ENCODE measurements at regions not wholly inside any gene's neighbourhood (a gene's known extent, or its start where the extent isn't known, plus 50 kb on each side); places are given as distances from the start of the nearest gene placed in this dataset.
A peak's percentile ranks its signal among the peaks of the same experiment; 100 is the strongest.
"Not testable (repeated sequence)": the region's sequence is repeated elsewhere in the genome, so short reads cannot be mapped to it uniquely, and the experiment has no call there.

GRCh38 chr2:226327830-226328229, 471.8 kb downstream of the IRS1 start:
- DNase-seq, result no peak

GRCh38 chr2:226325526-226325925, 474.1 kb downstream of the IRS1 start:
- no peak for DNase-seq

GRCh38 chr2:226320076-226320948, 479.3 kb downstream of the IRS1 start:
- peak; percentile 9 for DNase-seq

DNA sequence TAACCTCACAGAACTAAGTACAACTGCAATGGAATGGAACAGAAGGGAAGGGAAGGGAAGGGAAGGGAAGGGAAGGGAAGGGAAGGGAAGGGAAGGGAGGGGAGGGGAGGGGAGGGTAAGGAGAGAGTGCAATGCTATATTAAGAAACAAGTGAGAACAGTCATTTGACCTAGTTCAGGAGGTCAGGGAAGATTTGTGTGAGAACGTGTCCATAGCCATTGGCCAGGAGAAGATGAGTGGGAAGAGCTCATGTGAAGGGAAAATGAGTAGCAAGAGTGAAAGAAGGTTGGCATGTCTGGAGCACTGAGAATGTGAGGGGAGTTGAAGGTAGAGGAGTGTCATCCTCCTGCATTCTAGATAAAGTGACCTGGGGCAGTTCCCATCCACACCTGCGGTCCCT, 481.6 kb downstream of the IRS1 start:
- DNase-seq, result no peak

- no peak for DNase-seq
Observed at GRCh38 chr2:226313060-226313459, 486.6 kb downstream of the IRS1 start.

DNA sequence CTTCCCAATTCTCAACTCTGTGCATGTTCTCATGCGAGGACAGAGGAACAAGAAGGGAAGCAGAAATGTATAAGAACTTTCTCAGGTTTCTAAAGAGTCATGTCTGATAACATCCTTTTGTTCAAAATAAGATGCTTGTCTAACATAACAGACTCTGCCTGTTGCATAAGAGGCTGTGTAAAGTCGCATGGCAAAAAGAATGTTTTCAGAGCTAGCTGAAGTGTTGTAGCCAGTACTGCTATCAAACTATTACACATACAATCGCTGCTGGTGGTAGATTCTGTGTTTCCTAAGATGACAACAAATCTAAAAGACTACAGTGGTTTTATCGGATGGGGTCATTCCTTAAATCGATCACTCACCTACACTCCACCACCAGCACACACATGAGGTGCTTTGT, 487.5 kb downstream of the IRS1 start:
- DNase-seq, result no peak

GRCh38 chr2:226310146-226310545, 489.5 kb downstream of the IRS1 start:
- DNase-seq, result peak; percentile 12

DNA sequence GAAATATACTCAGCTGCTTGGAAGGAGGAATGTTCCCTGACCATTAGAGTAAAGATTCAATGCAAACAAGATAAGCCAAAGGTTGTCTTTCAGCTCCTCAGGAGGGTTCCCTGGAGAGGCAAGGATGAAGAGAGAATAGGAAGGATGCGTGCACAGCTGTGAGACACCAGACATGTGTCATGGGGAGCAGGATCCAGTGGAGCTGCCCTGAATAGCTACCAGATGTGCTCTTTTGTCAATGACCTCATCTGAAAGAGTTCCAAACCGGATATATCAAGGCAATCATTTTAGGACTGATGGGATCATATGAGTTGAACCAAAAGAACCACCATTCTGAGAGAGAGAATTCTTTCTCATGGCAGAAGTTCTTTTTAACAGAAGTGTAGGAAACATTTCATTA, 490.6 kb downstream of the IRS1 start:
- DNase-seq, result peak; percentile 72

- DNase-seq, result no peak
Observed at GRCh38 chr2:226308323-226308680, 491.3 kb downstream of the IRS1 start.

GRCh38 chr2:226307487-226308322, 491.9 kb downstream of the IRS1 start:
- DNase-seq, result no peak

DNA sequence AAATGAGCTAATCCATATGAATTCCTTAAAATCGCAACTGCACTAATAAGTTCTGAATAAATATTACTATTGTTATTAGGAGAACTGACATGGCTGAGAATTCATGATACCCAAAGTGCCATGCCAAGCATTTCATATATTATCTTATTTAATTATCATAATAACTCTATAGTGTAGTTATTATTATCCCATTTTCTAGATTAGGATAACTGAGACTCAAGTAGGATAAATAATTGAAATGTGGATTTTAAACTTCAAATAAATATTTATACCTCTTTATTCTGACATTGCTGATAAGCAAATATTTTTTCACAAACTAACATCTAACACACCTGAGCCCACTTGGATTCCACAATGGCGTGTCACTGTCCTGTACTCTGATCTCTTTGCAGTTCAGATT, 492.7 kb downstream of the IRS1 start:
- no peak for DNase-seq

DNA sequence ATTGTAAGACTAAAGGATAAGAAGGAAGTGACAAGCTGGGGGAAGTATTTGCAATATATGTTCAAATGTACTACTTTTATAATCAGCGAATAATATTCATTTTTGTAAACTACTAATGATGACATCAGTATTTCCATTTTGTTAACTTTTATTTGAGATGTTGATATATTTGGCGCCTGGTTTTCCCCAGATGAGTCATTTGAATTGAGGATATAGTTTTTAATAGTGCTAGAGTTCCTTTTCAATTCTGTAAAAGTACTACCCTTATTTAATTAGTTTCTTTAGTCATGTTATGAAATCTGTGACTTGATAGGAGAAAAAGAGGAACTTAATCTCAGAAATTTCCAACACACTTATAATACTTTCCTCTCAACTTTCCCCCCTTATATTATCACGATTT, 495.3 kb downstream of the IRS1 start:
- DNase-seq, result no peak

GRCh38 chr2:226303707-226304106, 495.9 kb downstream of the IRS1 start:
- no peak for DNase-seq

DNA sequence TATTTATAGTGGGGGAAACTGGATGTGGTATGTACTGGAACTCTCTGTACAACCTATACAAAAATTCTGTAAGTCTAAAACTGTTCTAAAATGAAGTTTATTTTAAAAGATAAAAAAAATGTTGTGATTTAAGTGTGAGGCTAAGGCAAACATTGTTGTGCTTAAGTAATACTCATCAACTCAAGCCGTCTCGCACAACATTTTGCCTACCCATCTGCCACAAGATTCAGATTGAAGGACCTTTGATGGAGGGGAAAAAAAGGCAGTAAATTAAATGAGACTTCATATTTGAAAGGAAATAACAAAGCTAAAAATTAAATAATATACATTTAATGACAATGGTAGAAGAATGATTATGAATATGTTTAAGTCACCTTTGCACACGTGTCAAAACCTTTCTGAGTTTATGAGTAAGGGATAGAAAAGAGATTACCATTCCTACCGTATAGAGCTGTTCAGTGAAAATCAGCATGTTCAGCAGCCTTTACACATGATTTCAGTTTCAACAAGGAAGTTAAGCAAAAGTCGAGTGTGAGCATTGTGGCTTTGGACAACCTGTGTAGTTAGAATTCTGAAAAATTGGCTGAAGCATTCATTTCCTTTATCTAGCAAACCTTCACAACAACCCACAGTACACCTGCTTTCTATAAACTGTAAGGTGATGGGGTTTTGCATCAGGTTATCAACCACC, 499.3 kb downstream of the IRS1 start:
- no peak for DNase-seq

DNA sequence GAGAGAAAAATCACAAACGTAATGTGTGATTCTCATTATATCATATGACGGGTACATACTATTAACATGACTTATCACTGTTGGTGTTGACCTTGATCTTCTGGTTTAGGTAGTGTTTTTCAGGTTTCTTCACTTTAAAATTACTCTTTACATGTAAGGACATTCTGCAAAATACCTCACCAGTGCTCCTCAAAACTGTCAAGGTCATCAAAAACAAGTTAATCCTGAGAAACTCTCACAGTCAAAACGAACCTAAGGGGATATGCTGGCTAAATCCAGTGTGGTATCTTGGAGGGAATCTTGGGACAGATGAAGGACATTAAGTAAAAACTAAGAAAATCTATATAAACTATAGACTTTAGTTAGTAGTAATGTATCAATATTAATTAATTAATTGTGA, 499.8 kb downstream of the IRS1 start:
- no peak for DNase-seq

GRCh38 chr2:226295681-226296080, 503.9 kb downstream of the IRS1 start:
- DNase-seq, result no peak

GRCh38 chr2:226295123-226295522, 504.5 kb downstream of the IRS1 start:
- no peak for DNase-seq

- DNase-seq, result not testable (repeated sequence)
Observed at GRCh38 chr2:226291281-226291680, 508.3 kb downstream of the IRS1 start.

- DNase-seq, result no peak
Observed at GRCh38 chr2:226286916-226287315, 512.7 kb downstream of the IRS1 start.

GRCh38 chr2:226283796-226284195, 515.8 kb downstream of the IRS1 start:
- DNase-seq, result no peak

GRCh38 chr2:226282151-226282550, 517.5 kb downstream of the IRS1 start:
- no peak for DNase-seq

DNA sequence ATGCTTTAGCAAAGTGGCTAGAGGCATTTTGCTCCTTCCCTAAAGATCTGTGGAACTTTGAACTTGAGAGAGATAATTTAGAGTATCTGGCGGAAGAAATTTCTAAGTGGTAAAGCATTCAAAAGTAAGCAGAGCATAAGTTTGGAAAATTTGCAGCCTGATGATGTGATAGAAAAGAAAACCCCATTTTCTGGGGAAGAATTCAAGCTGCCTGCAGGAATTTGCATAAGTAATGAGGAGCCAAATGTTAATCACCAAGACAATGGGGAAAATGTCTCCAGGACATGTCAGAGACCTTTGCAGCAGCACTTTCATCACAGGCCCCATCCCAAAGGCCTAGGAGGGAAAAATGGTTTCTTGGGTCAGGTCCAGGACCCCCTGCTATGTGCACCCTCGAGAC, 519.5 kb downstream of the IRS1 start:
- DNase-seq, result not testable (repeated sequence)

GRCh38 chr2:226275215-226275614, 524.4 kb downstream of the IRS1 start:
- no peak for DNase-seq

Measured in muscle of arm (tissue), 1 donor.